ENCODE measurements at regions not wholly inside any gene's neighbourhood (a gene's known extent, or its start where the extent isn't known, plus 50 kb on each side); places are given as distances from the start of the nearest gene placed in this dataset.

DNA sequence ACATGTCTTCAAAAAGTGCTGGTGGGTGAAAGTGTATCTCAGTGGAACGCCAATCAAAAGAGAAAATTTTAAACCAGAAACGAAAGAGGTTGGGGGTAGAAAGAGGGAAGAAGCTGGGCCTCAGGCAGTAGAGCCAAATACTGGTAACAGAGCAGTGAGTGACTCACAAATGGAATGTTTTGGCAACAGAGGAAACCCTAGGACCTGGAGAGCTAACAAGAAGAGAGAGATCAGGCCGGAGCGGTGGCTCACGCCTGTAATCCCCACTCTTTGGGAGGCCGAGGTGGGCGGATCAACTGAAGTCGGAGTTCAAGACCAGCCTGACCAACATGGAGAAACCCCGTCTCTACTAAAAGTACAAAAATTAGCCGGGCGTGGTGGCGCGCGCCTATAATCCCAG, 450.8 kb upstream of the NAALADL2 start:
- no peak for DNase-seq

GRCh38 chr3:174409086-174409743, 449.9 kb upstream of the NAALADL2 start:
- DNase-seq, result no peak

DNA sequence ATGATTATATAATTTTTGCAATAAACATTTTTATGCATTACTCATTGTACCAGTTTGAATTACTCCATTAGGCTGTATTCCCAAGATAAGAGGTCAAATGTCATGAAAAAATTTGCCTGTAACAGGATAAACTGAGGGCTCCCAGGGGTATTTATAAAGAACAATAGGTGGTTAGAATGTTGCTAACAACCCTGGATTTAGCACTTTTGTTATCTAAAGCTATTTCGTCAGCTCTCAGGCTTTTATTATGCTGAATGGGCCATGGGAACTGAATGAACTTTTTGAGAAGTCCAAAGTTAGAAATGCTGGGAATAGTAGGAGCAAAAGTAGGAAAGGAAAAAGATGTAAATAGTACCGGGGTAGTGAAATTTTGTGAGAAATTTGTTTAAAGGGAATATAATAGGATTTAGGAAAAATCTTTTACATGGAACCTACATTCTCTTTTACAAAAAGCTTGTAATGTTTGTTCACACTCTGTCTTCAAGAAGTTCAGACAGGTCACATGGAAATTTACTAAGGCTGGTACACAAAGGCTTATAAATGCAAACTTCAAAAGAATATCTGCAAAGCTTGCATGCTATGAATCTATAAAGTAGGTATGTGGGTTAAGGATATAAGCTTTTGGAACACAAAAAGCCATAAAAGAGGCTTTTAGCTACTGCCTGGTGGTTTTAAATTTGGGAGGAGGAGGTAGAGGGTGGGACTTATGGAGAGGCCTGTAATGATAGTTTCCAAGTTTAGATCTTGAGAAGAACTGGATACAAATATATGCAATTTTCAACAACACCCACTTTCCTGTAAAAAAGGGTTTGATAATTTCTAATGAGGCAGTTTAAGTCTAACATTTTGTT, 445.8 kb upstream of the NAALADL2 start:
- DNase-seq, result no peak

DNA sequence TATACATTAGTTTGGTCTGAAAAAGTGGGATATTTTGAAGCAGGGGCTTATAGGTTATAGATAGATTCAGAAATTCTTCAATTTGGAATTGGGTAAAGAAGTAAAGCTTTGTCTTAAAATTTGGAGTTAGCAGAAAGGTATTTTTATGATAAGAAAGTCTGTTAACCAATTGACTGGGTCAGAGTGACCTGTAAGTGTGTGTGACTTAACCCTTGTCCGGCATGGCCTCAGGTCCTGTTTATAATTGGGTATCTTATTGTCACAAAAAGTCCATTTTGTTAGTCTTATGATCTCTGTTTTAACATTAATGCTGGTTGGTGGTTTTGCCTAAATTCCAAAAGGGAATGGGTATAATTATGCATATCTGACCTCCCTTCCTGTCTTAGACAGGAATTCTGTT, 444.2 kb upstream of the NAALADL2 start:
- DNase-seq, result no peak

DNA sequence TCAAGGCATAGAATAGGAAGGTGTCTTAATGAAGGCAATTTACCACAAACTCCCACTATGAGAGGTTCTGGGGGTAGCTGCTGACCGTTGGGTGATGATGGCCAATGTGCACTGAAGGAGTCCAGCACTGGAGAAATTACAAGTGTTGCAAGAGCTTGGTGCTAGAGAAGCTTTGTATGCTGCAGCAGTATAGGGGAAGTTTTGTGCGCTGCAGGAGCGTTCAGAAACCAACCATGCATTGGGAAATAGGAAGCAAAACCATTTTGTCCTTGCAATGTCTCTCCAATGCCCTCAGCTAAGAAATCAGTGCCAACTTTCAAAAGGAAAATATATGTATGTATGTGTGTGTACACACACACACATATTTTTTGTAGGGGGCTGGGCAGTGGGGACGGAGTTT, 441.6 kb upstream of the NAALADL2 start:
- DNase-seq, result no peak

DNA sequence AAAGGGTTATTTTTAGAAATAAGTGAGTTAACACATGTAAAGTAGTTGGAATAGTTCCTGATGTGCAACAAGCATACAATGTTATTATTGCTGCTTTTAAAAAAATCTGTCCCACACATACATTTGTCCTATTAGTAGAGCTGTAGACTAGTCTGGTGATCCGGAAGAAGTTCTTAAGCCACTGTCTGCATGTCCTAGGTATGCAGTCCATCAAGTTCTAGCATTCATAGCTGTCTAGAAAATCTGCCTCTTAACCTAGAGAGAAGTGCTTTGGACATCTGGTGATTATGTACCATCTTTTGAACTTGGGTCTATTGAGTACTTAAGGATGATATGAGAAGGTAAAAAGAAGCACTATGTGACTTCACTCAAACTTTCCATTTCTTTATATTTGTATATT, 439.9 kb upstream of the NAALADL2 start:
- no peak for DNase-seq

DNA sequence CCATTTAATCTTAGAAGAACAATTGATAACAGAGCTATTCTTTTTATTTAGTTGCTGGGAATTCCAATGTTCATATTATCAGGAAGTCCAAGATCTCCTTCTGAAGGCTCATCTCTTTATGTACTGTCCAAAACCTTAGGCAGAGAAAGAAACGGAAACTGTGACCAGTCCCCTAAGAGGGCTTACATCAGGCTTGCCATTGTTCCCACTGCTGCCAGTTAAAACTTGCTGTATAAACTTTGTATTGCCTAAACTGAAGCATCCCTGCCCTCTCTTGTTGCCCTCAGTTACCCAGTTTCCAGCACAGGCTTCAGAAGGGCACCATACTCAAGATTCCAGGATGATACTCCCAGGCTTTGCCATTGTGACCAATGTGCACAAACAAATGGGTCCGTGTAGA, 435.2 kb upstream of the NAALADL2 start:
- no peak for DNase-seq

- DNase-seq, result no peak
Observed at GRCh38 chr3:174424656-174425055, 434.5 kb upstream of the NAALADL2 start.

DNA sequence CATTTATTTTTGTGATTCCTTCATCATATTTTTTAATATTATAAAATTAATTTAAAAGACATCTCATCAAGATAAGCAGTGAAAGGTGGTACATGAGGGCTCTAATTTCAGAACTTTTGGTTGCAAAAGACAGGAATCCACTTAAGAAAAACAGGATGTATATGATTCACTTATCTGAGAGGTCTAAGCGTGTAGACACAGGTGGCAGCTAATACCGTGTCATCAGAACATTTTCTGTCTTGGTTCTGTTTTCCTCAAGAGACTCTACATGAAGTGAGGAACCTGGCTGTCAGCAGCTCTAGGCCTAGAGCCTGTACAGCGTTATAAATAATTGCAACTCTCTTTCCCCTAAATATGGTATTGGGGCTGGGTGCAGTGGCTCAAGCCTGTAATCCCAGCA, 433.7 kb upstream of the NAALADL2 start:
- no peak for DNase-seq

GRCh38 chr3:174430986-174431385, 428.1 kb upstream of the NAALADL2 start:
- DNase-seq, result no peak

- DNase-seq, result no peak
Observed at GRCh38 chr3:174431717-174432116, 427.4 kb upstream of the NAALADL2 start.

- no peak for DNase-seq
Observed at GRCh38 chr3:174436367-174436766, 422.8 kb upstream of the NAALADL2 start.

DNA sequence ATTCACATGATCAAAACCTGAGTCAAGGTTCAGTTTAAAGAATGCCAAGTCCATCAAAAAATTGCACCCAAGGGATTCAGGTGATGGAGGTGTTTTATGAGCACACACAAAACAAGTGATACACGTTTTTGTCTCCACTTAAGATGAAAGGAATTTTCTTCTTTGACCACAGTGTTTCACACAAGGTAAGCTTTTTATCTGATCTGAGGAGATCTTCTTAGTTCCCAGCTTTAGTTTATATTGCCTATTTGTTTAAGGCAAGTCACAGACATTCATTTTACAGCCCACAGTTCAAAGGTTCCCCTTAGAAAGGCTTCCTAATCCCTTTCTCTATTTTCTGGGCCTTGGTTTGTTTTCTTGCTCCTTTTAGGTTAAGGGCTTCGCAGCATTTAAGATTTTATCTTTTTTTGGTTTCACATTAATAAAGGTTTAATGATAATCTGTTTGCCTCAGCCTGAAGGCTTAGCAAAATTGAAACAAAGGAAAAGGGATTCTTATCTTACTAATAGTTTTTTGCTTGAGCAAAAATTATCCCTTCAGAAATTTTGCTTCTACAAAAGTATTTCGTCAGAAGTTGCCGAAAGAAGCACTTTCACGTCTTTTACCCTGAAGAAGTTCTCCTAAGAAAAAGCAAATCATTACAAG, 420.5 kb upstream of the NAALADL2 start:
- DNase-seq, result no peak

DNA sequence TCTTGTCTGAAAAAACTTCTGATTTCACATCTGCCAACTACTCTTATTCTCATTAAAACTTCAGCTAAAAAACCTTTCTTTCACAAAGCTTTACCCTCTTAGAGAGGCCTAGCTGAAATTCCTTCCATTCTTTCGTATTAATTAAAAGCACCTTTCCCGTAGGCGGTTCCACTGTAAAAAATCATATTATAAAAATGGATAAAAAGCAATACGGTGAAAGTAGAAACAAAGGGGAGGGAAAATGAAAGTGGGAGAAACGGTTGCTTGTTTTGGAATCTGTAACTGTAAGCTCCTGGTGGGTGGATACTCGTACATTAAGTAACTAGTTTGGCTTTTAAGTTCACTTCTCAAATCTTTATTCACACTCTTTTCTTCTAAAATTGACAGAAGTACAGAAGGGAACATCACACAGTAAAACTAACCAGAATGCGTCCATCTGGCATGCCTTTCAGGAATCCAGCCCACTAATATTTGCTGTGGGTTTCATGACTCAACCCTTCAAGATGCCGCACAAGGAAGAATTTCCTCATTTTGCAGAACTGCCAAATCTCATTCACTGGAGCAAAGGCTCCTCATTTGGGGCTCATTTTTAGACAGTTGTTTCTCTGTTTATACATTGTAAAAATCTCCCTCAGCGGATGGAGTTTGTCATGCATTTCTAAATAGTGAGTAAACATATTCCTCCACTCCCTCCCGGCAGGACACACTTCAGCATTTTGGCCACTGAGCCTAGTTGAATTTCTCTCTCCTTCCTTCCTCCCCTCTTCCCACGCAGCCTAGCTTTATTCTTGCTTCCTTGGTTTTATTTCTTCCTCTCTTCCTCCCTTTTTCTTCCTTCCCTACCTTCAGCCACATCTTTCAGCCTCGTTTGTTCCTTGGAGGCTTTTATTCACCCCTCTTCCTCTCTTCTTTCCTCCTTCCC, 419.5 kb upstream of the NAALADL2 start:
- no peak for DNase-seq

DNA sequence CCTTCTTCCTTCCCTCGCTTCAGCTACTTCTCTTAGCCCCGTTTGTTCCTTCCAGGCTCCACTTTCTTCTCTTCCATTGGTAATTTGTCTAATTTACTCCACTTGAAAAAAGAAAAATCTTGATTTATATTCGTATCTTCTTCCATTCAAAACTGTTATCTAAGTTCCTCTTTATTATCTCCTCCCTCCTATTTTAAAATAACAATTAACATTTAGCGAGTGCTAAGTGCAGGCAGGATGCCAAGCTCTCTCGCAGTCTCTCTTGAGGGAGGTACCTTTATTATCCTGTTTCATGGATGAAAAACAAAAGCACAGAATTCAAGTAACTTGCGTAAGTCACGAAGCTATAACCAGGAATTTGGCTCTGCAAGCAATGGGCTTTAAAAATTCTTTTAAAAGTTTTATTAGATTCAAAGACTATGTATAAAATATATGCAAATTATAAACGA, 418.9 kb upstream of the NAALADL2 start:
- peak; percentile 67 for DNase-seq

DNA sequence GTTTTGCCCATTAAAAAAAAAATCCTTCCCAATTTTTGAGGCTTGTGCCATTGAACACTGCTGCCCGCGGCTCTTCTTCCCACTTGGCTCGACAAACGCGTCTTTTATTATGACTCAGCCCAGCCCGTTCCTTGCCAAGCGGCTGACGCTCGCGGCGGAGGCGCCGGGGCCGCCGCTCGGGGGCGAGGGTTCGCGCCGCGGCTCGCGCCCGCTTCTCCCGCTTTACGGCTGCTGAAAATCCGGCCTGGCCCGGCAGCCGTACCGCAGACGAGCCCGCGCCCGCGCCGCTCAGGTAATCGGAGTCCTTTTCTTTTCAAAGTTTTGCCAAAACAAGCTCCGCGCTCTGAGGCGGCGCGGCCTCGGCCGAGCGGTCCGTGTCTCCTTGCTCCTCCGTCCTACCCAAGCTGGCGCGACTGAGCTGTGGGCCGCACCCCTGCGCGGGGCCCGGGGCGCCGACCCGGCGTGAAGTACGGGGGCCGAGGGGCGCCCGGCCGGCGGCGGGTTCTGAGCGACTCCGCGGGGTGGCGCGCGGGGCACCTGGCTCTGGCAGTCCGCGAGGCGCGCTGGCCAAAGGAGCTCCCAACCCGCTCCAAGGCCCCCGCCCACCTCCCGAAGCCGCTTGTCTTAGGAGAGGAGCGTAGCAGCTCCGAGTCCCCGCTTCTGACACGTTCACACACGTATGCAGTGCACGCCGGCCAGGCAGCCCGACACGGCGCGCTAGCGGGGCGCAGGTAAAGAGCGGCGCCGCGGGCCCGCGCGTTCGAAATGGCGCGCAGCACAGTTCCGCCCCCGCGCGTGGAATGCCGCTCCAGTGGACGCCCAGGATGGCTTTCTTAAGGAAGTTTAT, 418.2 kb upstream of the NAALADL2 start:
- DNase-seq, result peak; percentile 84

DNA sequence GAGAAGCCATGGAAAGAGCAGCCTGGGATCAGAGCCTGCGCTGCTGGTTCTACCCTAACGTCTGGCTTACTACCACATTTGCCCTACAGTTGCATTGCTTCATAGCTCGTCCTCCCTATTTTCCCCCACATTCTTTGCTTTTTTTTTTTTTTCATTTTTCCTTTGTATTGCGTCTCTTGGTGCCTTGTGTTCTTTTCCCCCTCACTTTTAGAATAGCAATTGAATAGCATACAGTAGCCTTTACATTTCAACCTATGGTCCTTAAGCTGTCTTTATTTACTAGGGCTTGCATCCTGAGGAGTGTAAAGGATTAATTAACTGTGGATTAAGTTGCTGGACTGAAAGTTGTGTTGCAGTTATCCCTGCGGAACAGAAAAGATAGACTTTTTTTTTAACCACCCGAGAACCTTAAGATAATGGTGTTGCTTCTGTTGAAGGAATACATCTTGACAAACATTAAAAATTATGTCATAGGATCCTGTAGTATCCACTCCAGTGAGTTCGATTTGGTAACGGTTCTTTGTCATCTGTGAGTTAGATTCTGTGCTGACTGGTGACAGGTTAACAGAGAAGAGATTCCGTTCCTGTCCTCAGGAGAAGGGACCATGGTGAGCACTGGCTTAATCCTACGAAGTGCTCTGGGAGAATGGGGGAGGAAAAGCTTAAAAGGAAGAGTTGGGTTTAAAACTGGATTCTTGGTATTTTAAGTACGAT, 417.4 kb upstream of the NAALADL2 start:
- DNase-seq, result peak; percentile 47

- DNase-seq, result no peak
Observed at GRCh38 chr3:174442302-174442682, 416.8 kb upstream of the NAALADL2 start.

DNA sequence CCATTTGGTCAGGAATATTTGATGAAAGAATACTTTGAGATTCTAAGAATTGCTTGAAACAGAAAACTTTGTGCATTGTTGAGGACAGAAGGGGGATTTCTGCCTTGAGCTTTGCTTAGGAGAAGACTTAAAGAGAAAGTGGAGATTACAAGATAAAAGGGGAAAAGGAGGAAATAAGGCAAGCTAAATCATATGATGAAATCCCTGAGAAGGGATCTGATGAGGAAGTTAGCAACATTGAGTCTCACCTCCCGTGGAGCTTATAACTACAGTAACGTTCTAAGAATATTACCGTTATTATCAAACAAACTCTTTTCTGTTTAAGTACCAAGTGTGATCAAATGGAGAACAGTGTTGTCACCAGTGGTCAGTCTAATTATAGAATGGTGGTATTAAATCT, 414.7 kb upstream of the NAALADL2 start:
- DNase-seq, result no peak

GRCh38 chr3:174457758-174458157, 401.4 kb upstream of the NAALADL2 start:
- no peak for DNase-seq

- no peak for DNase-seq
Observed at GRCh38 chr3:174460831-174461230, 398.3 kb upstream of the NAALADL2 start.
